ENCODE measurements at regions not wholly inside any gene's neighbourhood (a gene's known extent, or its start where the extent isn't known, plus 50 kb on each side); places are given as distances from the start of the nearest gene placed in this dataset.

DNA sequence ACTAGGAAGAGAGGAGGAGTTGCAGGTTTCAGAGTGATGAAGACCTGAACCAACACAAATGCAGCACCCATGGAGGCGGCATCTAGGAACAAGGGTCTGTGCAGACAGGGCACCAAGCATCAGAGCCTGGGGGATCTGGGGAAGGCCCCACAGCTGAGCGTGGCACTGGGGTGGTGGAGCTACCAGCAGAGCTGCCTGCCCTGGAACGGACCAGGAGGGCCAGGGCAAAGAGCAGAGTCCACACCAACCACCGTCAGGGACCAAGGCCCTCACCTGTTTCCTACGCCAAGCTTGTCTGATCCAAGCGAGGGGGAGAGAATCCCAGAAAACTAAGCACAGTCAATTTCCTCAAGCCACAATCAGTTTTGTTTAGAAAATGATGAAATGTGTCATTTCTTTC lies 79.0 kb upstream of the SYT6 start:
- no peaks in the 10 kb centered on the region for H3K9me2 ChIP-seq (replicated peaks; ENCODE audit: insufficient read depth, low read length)
- TF ChIP-seq EZH2phosphoT487 (conservative IDR thresholded peaks at IDR 0.05; ENCODE audit: low read length) (no peak), CTCF (IDR thresholded peaks at IDR 0.05; ENCODE audit: insufficient read depth, low read length, poor library complexity, severe bottlenecking) (no peak)
- H3K4me3 ChIP-seq (ENCODE audit: insufficient read depth, low read length, poor library complexity, severe bottlenecking): no peak overlapping the region
- no peaks in the 10 kb centered on the region for H3K9me3 ChIP-seq (ENCODE audit: insufficient read depth, low read length)
- H4K20me1 ChIP-seq (ENCODE audit: low read depth, low read length): no peaks in the 10 kb centered on the region
- H3K4me2 ChIP-seq (ENCODE audit: low read depth, low read length, poor library complexity, severe bottlenecking): no peak overlapping the region
- no peaks in the 10 kb centered on the region for H3F3A ChIP-seq (ENCODE audit: insufficient read depth)
- H3K9ac ChIP-seq (ENCODE audit: low read length): no peak overlapping the region
- H3K36me3 ChIP-seq (ENCODE audit: low read length): no peaks in the 10 kb centered on the region
- no peak overlapping the region for H2AFZ ChIP-seq (ENCODE audit: low read depth, low read length, severe bottlenecking)
- H3K27ac ChIP-seq (ENCODE audit: low read depth, low read length): no peak overlapping the region
- no peaks in the 10 kb centered on the region for H3K79me2 ChIP-seq (ENCODE audit: insufficient read depth, low read length)
- no peaks in the 10 kb centered on the region for H3K27me3 ChIP-seq (ENCODE audit: low read length)

GRCh38 chr1:114231301-114231700 lies 77.6 kb upstream of the SYT6 start:
- H3K9me2 ChIP-seq (replicated peaks; ENCODE audit: insufficient read depth, low read length): no peaks in the 10 kb centered on the region
- H3K4me2 ChIP-seq (ENCODE audit: low read depth, low read length, poor library complexity, severe bottlenecking): no peak overlapping the region
- no peaks in the 10 kb centered on the region for H3K79me2 ChIP-seq (ENCODE audit: insufficient read depth, low read length)
- H3F3A ChIP-seq (ENCODE audit: insufficient read depth): no peaks in the 10 kb centered on the region
- H3K9me3 ChIP-seq (ENCODE audit: insufficient read depth, low read length): no peaks in the 10 kb centered on the region
- TF ChIP-seq CTCF (IDR thresholded peaks at IDR 0.05; ENCODE audit: insufficient read depth, low read length, poor library complexity, severe bottlenecking): no peak
- TF ChIP-seq EZH2phosphoT487 (conservative IDR thresholded peaks at IDR 0.05; ENCODE audit: low read length): no peak
- H2AFZ ChIP-seq (ENCODE audit: low read depth, low read length, severe bottlenecking): no peak overlapping the region
- no peak overlapping the region for H3K27ac ChIP-seq (ENCODE audit: low read depth, low read length)
- no peak overlapping the region for H3K4me3 ChIP-seq (ENCODE audit: insufficient read depth, low read length, poor library complexity, severe bottlenecking)
- H4K20me1 ChIP-seq (ENCODE audit: low read depth, low read length): no peaks in the 10 kb centered on the region
- no peaks in the 10 kb centered on the region for H3K36me3 ChIP-seq (ENCODE audit: low read length)
- no peaks in the 10 kb centered on the region for H3K27me3 ChIP-seq (ENCODE audit: low read length)
- H3K9ac ChIP-seq (ENCODE audit: low read length): no peak overlapping the region

GRCh38 chr1:114229368-114229767 lies 75.7 kb upstream of the SYT6 start:
- Histone ChIP-seq H3K9me2 (replicated peaks; ENCODE audit: insufficient read depth, low read length) (no peaks in the 10 kb centered on the region), H3K79me2 (ENCODE audit: insufficient read depth, low read length) (no peaks in the 10 kb centered on the region), H2AFZ (ENCODE audit: low read depth, low read length, severe bottlenecking) (no peak overlapping the region), H3K9ac (ENCODE audit: low read length) (no peak overlapping the region), H3K4me3 (ENCODE audit: insufficient read depth, low read length, poor library complexity, severe bottlenecking) (no peak overlapping the region), H3K9me3 (ENCODE audit: insufficient read depth, low read length) (no peaks in the 10 kb centered on the region), H3K27ac (ENCODE audit: low read depth, low read length) (no peak overlapping the region), H3K36me3 (ENCODE audit: low read length) (no peaks in the 10 kb centered on the region), H3K27me3 (ENCODE audit: low read length) (no peaks in the 10 kb centered on the region), H4K20me1 (ENCODE audit: low read depth, low read length) (no peaks in the 10 kb centered on the region), H3K4me2 (ENCODE audit: low read depth, low read length, poor library complexity, severe bottlenecking) (no peak overlapping the region), H3F3A (ENCODE audit: insufficient read depth) (no peaks in the 10 kb centered on the region)
- TF ChIP-seq EZH2phosphoT487 (conservative IDR thresholded peaks at IDR 0.05; ENCODE audit: low read length) (no peak), CTCF (IDR thresholded peaks at IDR 0.05; ENCODE audit: insufficient read depth, low read length, poor library complexity, severe bottlenecking) (no peak)

GRCh38 chr1:114227059-114227458 lies 73.4 kb upstream of the SYT6 start:
- Histone ChIP-seq H4K20me1 (ENCODE audit: low read depth, low read length) (no peaks in the 10 kb centered on the region), H2AFZ (ENCODE audit: low read depth, low read length, severe bottlenecking) (no peak overlapping the region), H3K27me3 (ENCODE audit: low read length) (no peaks in the 10 kb centered on the region)

More at GRCh38 chr1:114227059-114227458, 73.4 kb upstream of the SYT6 start:
- Histone ChIP-seq H3K9me3 (ENCODE audit: insufficient read depth, low read length) (no peaks in the 10 kb centered on the region), H3K9ac (ENCODE audit: low read length) (no peak overlapping the region), H3K4me2 (ENCODE audit: low read depth, low read length, poor library complexity, severe bottlenecking) (no peak overlapping the region), H3F3A (ENCODE audit: insufficient read depth) (no peaks in the 10 kb centered on the region), H3K4me3 (ENCODE audit: insufficient read depth, low read length, poor library complexity, severe bottlenecking) (no peak overlapping the region), H3K79me2 (ENCODE audit: insufficient read depth, low read length) (no peaks in the 10 kb centered on the region), H3K9me2 (replicated peaks; ENCODE audit: insufficient read depth, low read length) (no peaks in the 10 kb centered on the region), H3K27ac (ENCODE audit: low read depth, low read length) (no peak overlapping the region), H3K36me3 (ENCODE audit: low read length) (no peaks in the 10 kb centered on the region)
- TF ChIP-seq CTCF (IDR thresholded peaks at IDR 0.05; ENCODE audit: insufficient read depth, low read length, poor library complexity, severe bottlenecking) (no peak), EZH2phosphoT487 (conservative IDR thresholded peaks at IDR 0.05; ENCODE audit: low read length) (no peak)

Data from SU-DHL-6 (cell line).